ENCODE measurements at regions not wholly inside any gene's neighbourhood (a gene's known extent, or its start where the extent isn't known, plus 50 kb on each side); places are given as distances from the start of the nearest gene placed in this dataset.

GRCh38 chr18:29271501-29271900 is 1094.6 kb upstream of the CDH2 start:
- Histone ChIP-seq H3K36me3 (no peaks in the 10 kb centered on the region), H3K9me3 (no peaks in the 10 kb centered on the region), H3K4me3 (no peak overlapping the region), H3K4me1 (no peaks in the 10 kb centered on the region), H3K9ac (ENCODE audit: low read depth in 2 of 2, low read length in 2 of 2) (no peak overlapping the region), H3K27ac (no peak overlapping the region), H3K27me3 (no peaks in the 10 kb centered on the region)
- no peak for TF ChIP-seq CTCF (IDR thresholded peaks at IDR 0.05)
- intact Hi-C loops (cut with DNase I), result no loop called here
- DNase-seq, result no peak

- DNase-seq, result no peak
- intact Hi-C loops (cut with DNase I), result no loop called here
Measured at GRCh38 chr18:29259838-29260237, 1082.9 kb upstream of the CDH2 start.

GRCh38 chr18:29254123-29254522 is 1077.2 kb upstream of the CDH2 start:
- no peak overlapping the region for H3K4me3 ChIP-seq
- H3K9ac ChIP-seq (ENCODE audit: low read depth in 2 of 2, low read length in 2 of 2), result no peak overlapping the region
- intact Hi-C loops (cut with DNase I), result no loop called here
- H3K36me3 ChIP-seq, result no peaks in the 10 kb centered on the region
- H3K4me1 ChIP-seq, result no peaks in the 10 kb centered on the region
- TF ChIP-seq CTCF (IDR thresholded peaks at IDR 0.05), result no peak
- H3K9me3 ChIP-seq, result no peaks in the 10 kb centered on the region
- no peak overlapping the region for H3K27ac ChIP-seq
- DNase-seq, result no peak
- no peaks in the 10 kb centered on the region for H3K27me3 ChIP-seq

More at GRCh38 chr18:29259838-29260237, 1082.9 kb upstream of the CDH2 start:
- Histone ChIP-seq H3K9ac (ENCODE audit: low read depth in 2 of 2, low read length in 2 of 2) (no peak overlapping the region), H3K9me3 (no peaks in the 10 kb centered on the region), H3K4me3 (no peak overlapping the region), H3K27ac (no peak overlapping the region), H3K36me3 (no peaks in the 10 kb centered on the region), H3K27me3 (no peaks in the 10 kb centered on the region), H3K4me1 (no peaks in the 10 kb centered on the region)
- no peak for TF ChIP-seq CTCF (IDR thresholded peaks at IDR 0.05)

DNA sequence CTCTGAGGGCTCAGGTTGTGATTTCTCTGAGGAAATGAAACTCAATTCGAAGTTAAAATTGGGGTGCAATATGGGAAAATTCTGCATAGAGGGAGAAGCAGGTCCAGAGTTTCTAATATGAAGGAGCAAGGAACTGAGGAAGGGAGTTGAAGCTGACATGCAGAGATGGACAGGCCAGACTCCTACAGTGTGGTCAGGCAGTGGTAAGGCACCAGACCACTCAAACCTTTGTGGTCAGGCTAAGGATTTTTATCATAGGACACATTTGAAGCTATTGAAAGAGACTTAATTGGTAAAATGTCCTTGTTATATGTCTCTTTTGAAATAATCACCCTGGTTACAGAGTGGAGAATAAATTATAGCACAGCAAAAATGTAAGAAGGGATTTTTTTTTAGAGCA is 1074.8 kb upstream of the CDH2 start:
- Histone ChIP-seq H3K27me3 (no peaks in the 10 kb centered on the region), H3K9me3 (no peaks in the 10 kb centered on the region), H3K9ac (ENCODE audit: low read depth in 2 of 2, low read length in 2 of 2) (no peak overlapping the region), H3K27ac (no peak overlapping the region), H3K36me3 (no peaks in the 10 kb centered on the region), H3K4me3 (no peak overlapping the region), H3K4me1 (no peaks in the 10 kb centered on the region)
- intact Hi-C loops (cut with DNase I), result no loop called here
- no peak for TF ChIP-seq CTCF (IDR thresholded peaks at IDR 0.05)
- no peak for DNase-seq

DNA sequence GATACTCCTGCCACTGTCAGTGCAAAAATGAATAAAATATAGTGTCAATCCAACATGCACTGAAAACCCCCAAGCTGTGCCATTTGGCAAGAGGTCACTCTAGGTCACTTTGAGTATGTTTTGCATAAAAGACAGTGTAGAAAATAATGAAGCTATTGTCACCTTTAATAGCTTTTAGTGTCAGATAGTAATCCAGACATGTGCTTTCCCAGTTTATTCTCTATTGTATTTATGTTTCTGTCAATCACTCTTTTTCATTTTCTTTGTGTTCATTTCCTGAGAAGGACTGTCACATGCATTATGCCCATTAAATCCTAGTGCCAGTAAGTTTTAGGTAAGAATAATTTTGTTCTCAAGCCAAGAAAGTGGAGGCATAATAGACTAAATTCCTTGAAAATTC is 1073.9 kb upstream of the CDH2 start:
- no peak for TF ChIP-seq CTCF (IDR thresholded peaks at IDR 0.05)
- Histone ChIP-seq H3K9me3 (no peaks in the 10 kb centered on the region), H3K36me3 (no peaks in the 10 kb centered on the region), H3K9ac (ENCODE audit: low read depth in 2 of 2, low read length in 2 of 2) (no peak overlapping the region), H3K27ac (no peak overlapping the region), H3K27me3 (no peaks in the 10 kb centered on the region), H3K4me3 (no peak overlapping the region), H3K4me1 (no peaks in the 10 kb centered on the region)
- DNase-seq, result no peak
- intact Hi-C loops (cut with DNase I), result no loop called here

GRCh38 chr18:29250259-29250658 is 1073.3 kb upstream of the CDH2 start:
- H3K9ac ChIP-seq (ENCODE audit: low read depth in 2 of 2, low read length in 2 of 2), result no peak overlapping the region
- intact Hi-C loops (cut with DNase I), result no loop called here
- H3K9me3 ChIP-seq, result no peaks in the 10 kb centered on the region
- H3K4me3 ChIP-seq, result no peak overlapping the region
- no peaks in the 10 kb centered on the region for H3K36me3 ChIP-seq
- no peak for TF ChIP-seq CTCF (IDR thresholded peaks at IDR 0.05)
- no peak for DNase-seq
- H3K27ac ChIP-seq, result no peak overlapping the region
- H3K27me3 ChIP-seq, result no peaks in the 10 kb centered on the region
- no peaks in the 10 kb centered on the region for H3K4me1 ChIP-seq

Data from colonic mucosa (tissue), 4 donors.